T-helper 2 cell treated with Interferon-gamma antibody and Interleukin-4, amounts not matched to agents 5 μg/mL and 100 μg/mL, for 36 hours (primary cell): ENCODE measurements at regions not wholly inside any gene's neighbourhood (a gene's known extent, or its start where the extent isn't known, plus 50 kb on each side); places are given as distances from the start of the nearest gene placed in this dataset.
"Not testable (repeated sequence)": the region's sequence is repeated elsewhere in the genome, so short reads cannot be mapped to it uniquely, and the experiment has no call there.

Source experiments
- DNase-seq: peaks from one replicate; pipeline ENCODE4 v3.0.0; 2021; ENCODE audit warnings: low spot score
- H3K27ac Mint-ChIP-seq: one replicate; pipeline ENCODE4 v1.8.0; 2021; ENCODE audit warnings: mild to moderate bottlenecking, mixed read lengths
- H3K27me3 Mint-ChIP-seq: one replicate; pipeline ENCODE4 v1.8.0; 2021; ENCODE audit warnings: low read depth, mixed read lengths
- H3K36me3 Mint-ChIP-seq: one replicate; pipeline ENCODE4 v1.8.0; 2021; ENCODE audit warnings: low read depth, mixed read lengths
- H3K4me1 Mint-ChIP-seq: one replicate; pipeline ENCODE4 v1.8.0; 2021; ENCODE audit warnings: low read depth, mixed read lengths
- H3K4me3 Mint-ChIP-seq: one replicate; pipeline ENCODE4 v1.8.0; 2022; ENCODE audit warnings: mild to moderate bottlenecking, moderate library complexity, mixed read lengths
- H3K9me3 Mint-ChIP-seq: one replicate; pipeline ENCODE4 v1.8.0; 2021; ENCODE audit warnings: mixed read lengths

DNA sequence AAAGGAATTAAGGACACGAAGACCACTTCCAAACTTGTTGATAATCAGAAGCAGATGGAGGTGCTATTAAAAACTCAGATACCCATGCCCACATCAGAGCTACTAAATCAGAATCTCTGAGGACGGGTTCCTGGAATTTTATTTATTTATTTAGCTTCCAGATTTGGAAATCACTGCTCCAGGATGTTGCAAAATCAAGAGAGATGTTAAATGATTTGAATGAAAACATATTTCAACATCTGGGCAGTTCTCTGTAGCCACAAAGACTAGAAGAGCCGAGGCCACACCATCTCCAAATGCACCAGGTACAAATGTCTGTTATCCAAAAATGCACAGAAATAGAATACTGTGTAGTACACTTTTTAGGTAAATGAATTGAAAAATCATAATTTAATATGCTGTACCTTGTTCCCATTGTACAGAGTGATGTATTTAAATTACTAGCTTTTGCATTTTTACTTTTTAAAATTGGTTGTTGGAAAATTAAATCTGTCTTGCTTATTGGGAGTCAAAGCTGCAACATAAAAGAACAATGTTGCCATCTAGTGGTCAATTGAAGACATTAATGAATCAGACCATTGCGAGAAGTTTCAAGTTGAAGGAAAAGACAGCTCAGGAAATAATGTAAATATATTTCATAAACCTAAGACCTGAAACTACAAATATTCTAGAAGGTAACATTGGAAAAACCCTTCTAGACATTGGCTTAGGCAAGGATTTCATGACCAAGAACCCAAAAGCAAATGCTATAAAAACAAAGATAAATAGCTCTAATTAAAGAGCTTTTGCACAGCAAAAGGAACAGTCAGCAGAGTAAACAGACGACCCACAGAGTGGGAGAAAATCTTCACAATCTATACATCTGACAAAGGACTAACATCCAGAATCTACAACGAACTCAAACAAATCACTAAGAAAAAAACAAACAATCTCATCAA is 151.3 kb upstream of the TTC29 start:
- Mint-ChIP-seq H3K4me1 (no peaks in the 10 kb centered on the region), H3K36me3 (no peaks in the 10 kb centered on the region), H3K4me3 (no peak overlapping the region), H3K27ac (no peak overlapping the region), H3K27me3 (peaks cover 6% of the 10 kb centered on the region), H3K9me3 (no peaks in the 10 kb centered on the region)
- DNase-seq, result no peak

DNA sequence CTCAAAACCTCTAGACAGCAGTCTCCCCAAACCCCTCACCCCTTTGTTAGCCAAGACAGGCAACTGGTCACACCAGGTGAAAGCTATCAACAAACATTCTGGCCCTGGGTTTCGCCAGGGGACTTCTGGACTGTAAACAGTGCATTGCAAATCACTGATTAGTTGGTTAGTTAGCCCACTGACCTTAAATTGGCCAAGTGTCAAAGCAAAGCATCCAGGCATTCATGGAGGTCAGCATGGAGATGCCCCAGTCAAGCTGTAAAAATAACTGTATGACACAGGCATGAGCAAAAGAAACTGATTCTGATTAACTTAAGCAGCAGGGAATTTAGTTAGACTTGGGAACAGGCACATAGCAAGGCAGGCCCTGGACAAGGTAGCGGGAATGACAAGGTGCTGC is 156.0 kb upstream of the TTC29 start:
- Mint-ChIP-seq H3K9me3 (no peaks in the 10 kb centered on the region), H3K27me3 (peaks cover 7% of the 10 kb centered on the region), H3K36me3 (no peaks in the 10 kb centered on the region), H3K4me1 (no peaks in the 10 kb centered on the region), H3K27ac (no peak overlapping the region), H3K4me3 (no peak overlapping the region)
- no peak for DNase-seq

DNA sequence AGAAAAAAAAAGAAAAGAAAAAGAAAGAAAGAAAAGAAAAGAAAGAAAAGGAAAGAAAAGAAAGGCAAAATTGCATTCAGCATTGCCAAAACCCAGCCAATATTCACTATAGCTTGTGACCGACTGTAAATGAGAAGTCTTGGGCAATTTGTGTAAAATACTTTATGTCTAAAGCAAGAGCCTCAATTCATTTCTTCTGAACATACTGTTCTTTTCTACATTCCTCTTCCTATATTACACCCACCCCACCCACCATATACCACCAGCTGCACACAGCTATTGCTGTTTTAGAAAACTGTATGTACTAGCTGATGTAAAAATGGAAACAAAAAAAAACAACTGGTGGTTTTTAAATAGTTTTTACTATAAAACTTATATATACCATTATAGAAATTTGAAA is 156.9 kb upstream of the TTC29 start:
- H3K9me3 Mint-ChIP-seq, result no peaks in the 10 kb centered on the region
- no peak overlapping the region for H3K27ac Mint-ChIP-seq
- no peaks in the 10 kb centered on the region for H3K4me1 Mint-ChIP-seq
- H3K36me3 Mint-ChIP-seq, result no peaks in the 10 kb centered on the region
- H3K27me3 Mint-ChIP-seq, result peaks cover 7% of the 10 kb centered on the region
- no peak overlapping the region for H3K4me3 Mint-ChIP-seq
- DNase-seq, result no peak

DNA sequence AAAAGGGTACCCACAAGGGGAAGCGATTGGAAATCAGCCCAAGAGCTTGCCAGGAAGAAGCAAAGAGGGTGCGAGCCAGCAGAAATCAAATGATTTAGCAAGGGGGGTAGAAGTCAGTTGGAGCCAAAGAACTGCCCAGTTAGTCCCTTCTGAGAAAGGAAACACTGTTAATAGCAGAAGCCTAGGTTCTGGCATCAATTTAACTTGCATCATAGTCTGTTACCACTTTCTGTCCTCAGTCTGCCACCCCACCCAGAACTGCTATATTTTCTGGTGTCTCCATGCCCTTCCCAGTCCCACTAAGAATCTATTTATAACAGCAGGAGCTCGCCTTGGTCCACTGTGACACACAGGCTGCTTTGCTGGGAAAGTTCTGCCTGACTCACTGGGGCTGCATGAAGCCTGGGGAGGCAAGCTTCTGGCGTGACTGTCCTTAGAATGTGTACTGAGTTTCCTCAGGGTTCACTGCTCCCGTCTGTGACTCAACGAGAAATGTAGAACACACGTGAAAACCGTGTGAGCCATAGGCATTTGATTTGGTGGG is 157.8 kb upstream of the TTC29 start:
- no peaks in the 10 kb centered on the region for H3K9me3 Mint-ChIP-seq
- H3K36me3 Mint-ChIP-seq, result no peaks in the 10 kb centered on the region
- H3K27ac Mint-ChIP-seq, result no peak overlapping the region
- no peak for DNase-seq
- H3K27me3 Mint-ChIP-seq, result peaks cover 7% of the 10 kb centered on the region
- no peak overlapping the region for H3K4me3 Mint-ChIP-seq
- no peaks in the 10 kb centered on the region for H3K4me1 Mint-ChIP-seq

DNA sequence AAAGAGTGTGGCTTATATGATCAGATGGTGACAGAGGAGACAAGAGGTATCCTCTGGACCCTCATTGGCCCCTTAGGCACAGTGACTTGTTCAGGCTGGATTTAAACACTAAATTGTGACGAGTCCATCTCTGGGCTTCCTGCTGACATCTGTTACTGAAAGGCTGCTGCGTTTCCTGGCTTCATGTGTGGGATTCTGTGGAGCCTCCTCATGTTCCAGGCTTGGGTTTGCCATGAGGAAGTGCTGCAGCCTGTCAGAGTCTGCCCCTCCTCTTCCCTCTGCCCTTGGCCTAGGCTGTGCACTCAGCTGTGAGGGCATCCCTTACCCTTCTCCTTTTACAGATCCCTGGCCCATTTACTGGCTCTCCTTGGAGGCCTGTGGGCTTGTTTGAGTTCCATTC is 159.1 kb upstream of the TTC29 start:
- Mint-ChIP-seq H3K4me3 (no peak overlapping the region), H3K27ac (no peak overlapping the region), H3K4me1 (no peaks in the 10 kb centered on the region), H3K27me3 (peaks cover 4% of the 10 kb centered on the region), H3K36me3 (no peaks in the 10 kb centered on the region), H3K9me3 (no peaks in the 10 kb centered on the region)
- DNase-seq, result no peak

DNA sequence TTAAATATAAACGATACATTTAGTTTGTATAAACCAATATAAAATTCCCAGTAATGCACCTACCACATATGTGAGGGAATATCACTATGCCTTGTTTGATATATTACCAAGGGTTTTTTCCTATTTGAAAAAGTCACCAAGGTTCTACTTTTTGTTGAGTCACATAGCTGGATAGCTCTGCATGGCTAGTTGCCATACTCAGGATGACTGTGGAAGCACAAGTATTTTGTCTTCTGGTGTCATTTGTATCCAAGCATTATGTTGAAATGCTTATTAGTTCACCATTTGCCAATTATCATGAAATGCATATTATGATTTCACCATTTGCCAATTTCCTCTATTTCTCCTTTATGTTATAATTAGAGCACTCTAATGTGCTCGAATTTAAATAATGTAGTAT is 162.7 kb upstream of the TTC29 start:
- no peak overlapping the region for H3K4me3 Mint-ChIP-seq
- H3K9me3 Mint-ChIP-seq, result no peaks in the 10 kb centered on the region
- H3K4me1 Mint-ChIP-seq, result no peaks in the 10 kb centered on the region
- DNase-seq, result no peak
- no peak overlapping the region for H3K27ac Mint-ChIP-seq
- H3K36me3 Mint-ChIP-seq, result no peaks in the 10 kb centered on the region
- H3K27me3 Mint-ChIP-seq, result peaks cover 4% of the 10 kb centered on the region

DNA sequence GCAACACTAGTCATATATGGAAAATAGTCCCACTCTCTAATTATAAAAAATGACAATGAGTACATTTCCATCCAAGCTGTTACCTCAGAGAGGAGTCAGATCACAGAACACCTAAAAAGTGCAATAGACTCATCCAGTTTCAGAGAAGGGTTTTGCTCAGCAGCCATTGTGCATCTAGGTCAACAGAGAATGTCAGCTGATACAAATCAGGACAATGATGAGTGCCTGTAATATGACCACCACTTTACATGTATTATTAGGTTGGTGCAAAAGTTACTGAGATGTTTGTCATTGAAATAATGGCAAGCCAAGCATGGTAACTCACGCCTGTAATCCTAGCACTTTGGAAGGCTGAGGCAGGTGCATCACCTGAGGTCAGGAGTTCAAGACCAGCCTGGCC is 164.1 kb upstream of the TTC29 start:
- no peak overlapping the region for H3K4me3 Mint-ChIP-seq

DNA sequence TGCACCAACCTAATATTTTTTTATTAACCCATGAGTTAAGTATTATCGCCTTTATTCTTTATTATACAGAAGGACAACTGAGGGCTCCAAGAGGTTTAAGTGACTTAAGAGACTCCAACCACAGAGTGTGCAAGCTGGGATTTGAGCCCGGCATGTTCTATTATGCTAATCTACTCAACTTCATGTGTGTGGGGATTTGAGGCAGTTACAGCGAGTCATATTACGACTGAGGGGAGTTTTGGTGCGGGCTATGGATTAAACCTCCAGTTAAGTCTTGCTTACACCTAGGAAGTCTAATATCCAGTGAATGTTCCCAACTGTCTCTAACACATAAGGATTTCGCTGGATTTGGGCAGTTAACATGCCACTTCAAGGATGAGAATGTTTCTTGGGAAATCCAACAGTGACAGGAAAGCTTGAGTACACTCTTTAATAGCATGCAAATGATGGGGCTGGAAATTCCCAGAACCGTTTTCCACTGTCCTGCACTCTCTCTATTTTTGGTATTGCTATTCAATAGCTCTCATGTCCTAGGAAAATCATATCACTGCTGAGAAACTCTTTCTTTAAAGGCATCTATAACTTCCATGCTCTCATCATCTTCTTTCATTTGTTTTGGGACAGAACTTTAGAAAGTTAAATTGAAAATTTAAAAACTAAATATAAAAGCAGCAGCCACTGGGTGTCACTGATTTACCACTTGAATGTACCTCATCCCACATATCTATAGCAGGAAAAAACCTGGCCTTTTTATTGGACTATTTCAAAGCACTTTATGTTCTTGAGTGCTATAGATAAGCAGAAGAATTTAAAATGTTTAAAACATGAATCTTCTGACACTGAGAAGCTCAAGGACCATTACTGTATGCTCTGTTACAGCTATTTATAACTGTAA is 165.1 kb upstream of the TTC29 start:
- no peak overlapping the region for H3K4me3 Mint-ChIP-seq
- peaks cover 3% of the 10 kb centered on the region for H3K9me3 Mint-ChIP-seq
- no peaks in the 10 kb centered on the region for H3K4me1 Mint-ChIP-seq
- H3K27ac Mint-ChIP-seq, result no peak overlapping the region
- no peaks in the 10 kb centered on the region for H3K36me3 Mint-ChIP-seq
- no peak for DNase-seq
- H3K27me3 Mint-ChIP-seq, result peaks cover 3% of the 10 kb centered on the region

More for the DNA sequence above, 164.1 kb upstream of the TTC29 start:
- Mint-ChIP-seq H3K36me3 (no peaks in the 10 kb centered on the region), H3K27me3 (peaks cover 4% of the 10 kb centered on the region), H3K4me1 (no peaks in the 10 kb centered on the region), H3K9me3 (peaks cover 3% of the 10 kb centered on the region), H3K27ac (no peak overlapping the region)
- DNase-seq, result no peak

DNA sequence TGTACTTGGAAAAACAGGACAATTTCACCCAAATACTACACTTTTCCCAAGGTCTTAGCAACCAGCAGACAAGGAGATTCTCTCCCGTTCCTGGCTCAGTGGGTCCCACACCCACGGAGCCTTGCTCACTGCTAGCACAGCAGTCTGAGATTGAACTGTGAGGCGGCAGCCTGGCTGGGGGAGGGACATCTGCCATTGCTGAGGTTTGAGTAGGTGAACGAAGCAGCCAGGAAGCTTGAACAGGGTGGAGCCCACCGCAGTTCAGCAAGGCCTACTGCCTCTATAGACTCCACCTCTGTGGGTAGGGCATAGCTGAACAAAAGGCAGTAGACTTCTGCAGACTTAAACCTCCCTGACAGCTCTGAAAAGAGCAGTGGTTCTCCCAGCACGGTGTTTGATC is 166.5 kb upstream of the TTC29 start:
- not testable (repeated sequence) for H3K27me3 Mint-ChIP-seq, H3K27ac Mint-ChIP-seq, H3K36me3 Mint-ChIP-seq, H3K9me3 Mint-ChIP-seq, H3K4me1 Mint-ChIP-seq, H3K4me3 Mint-ChIP-seq, DNase-seq

DNA sequence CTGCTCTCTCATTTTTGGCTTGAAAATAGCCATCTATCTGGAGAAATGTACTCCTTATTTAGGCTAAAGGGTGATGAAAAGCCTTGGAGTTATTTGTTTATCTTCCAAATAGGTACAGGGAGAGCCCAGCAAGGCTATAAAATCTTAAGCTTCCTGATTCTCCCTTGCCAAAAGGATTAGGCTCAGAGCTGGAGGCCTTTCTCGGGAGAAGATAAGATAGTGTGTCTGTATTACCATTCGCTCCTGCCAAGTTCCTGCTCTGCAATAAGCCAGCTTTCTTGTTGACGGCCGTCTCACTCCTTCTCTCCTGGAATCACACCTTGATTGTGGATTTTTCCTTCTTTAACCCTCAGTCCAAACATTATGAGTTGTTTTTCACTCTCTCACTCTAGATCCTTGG is 171.8 kb upstream of the TTC29 start:
- H3K9me3 Mint-ChIP-seq, result peaks cover 3% of the 10 kb centered on the region
- no peaks in the 10 kb centered on the region for H3K27me3 Mint-ChIP-seq
- no peak for DNase-seq
- no peaks in the 10 kb centered on the region for H3K4me1 Mint-ChIP-seq
- no peak overlapping the region for H3K27ac Mint-ChIP-seq
- no peak overlapping the region for H3K4me3 Mint-ChIP-seq
- H3K36me3 Mint-ChIP-seq, result no peaks in the 10 kb centered on the region

DNA sequence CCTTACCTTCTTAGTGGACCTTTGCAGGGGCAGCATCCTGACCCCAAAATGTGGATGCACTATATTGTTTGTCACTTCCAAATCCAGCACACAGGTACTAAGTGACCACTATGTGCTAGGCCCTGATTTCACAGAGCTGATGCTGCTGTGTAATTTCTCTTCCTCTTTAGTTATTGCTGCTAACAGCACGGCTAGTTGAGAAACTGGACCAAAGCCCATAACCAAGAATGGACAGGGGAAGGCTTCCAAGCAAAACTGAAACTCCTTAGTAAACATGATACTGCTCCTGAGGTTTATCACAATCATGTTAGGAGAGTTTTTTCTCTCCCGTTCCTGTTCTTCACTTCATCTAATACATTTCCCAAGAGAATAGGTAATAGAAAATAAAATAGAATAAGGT is 172.9 kb upstream of the TTC29 start:
- Mint-ChIP-seq H3K36me3 (no peaks in the 10 kb centered on the region), H3K27me3 (no peaks in the 10 kb centered on the region), H3K9me3 (peaks cover 3% of the 10 kb centered on the region), H3K4me1 (no peaks in the 10 kb centered on the region), H3K4me3 (no peak overlapping the region), H3K27ac (no peak overlapping the region)
- DNase-seq, result no peak

DNA sequence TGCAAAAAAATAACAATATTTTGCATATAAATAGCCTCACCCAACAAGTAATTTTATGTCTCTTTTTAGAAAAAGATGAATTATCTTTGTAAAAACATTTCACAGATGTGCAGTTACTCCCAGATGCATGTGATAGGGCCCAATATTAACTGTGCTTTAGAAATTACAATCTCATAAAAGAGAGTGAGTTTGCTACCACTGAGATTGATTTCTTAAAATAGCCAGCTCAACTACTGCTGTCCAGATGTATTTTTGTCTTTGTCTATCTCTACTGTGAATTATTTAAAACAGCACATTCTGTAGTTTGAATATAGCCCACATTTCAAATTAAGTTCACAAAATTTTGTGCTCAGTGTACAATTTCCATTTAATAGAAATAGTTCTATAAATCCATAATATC is 177.0 kb upstream of the TTC29 start:
- no peak overlapping the region for H3K4me3 Mint-ChIP-seq
- H3K4me1 Mint-ChIP-seq, result no peaks in the 10 kb centered on the region
- H3K27ac Mint-ChIP-seq, result no peak overlapping the region
- DNase-seq, result no peak
- H3K36me3 Mint-ChIP-seq, result no peaks in the 10 kb centered on the region
- H3K9me3 Mint-ChIP-seq, result no peaks in the 10 kb centered on the region
- H3K27me3 Mint-ChIP-seq, result no peaks in the 10 kb centered on the region

DNA sequence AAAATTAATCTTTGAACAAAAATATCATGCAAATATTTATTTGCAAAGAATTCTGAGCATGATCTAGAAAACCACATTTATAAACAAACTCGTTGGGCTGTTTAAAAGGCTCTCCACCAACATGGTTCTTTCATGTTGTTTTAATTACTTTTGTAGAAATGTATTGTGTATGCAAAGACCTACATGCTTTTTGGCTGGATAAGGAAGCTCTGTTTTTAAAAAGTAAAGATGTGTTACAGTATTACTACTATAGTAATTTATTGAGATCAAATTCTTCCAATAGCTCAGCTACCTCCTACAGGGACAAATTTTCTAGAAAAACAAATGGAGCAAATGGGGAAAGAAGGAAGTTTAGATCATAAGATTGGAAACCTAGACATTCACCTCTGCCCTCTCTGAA is 177.5 kb upstream of the TTC29 start:
- no peaks in the 10 kb centered on the region for H3K9me3 Mint-ChIP-seq
- H3K27ac Mint-ChIP-seq, result no peak overlapping the region
- no peak overlapping the region for H3K4me3 Mint-ChIP-seq
- H3K4me1 Mint-ChIP-seq, result no peaks in the 10 kb centered on the region
- no peak for DNase-seq
- H3K36me3 Mint-ChIP-seq, result no peaks in the 10 kb centered on the region
- no peaks in the 10 kb centered on the region for H3K27me3 Mint-ChIP-seq

DNA sequence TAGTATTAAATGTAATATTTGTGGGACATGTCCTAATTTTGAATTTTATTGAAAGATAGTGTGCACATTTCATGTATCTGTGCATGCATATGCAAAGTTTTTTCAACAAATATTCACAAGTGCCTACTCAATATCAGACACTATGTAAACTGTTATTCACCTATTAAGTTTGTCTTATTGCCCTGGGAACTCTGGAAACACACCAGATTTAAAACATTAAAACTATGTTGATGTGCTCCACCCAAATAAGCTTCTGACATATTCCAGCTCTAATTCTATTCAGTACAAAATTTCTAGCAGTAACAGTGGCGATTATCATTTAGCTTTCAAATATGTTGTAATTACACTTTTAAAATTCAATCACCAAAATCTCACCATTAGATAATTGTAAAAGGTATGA is 183.1 kb upstream of the TTC29 start:
- Mint-ChIP-seq H3K36me3 (no peaks in the 10 kb centered on the region), H3K27ac (no peak overlapping the region), H3K9me3 (no peaks in the 10 kb centered on the region), H3K27me3 (no peaks in the 10 kb centered on the region), H3K4me3 (no peak overlapping the region), H3K4me1 (no peaks in the 10 kb centered on the region)
- no peak for DNase-seq
